GM12891 (cell line): ENCODE measurements at regions not wholly inside any gene's neighbourhood (a gene's known extent, or its start where the extent isn't known, plus 50 kb on each side); places are given as distances from the start of the nearest gene placed in this dataset.

Experiments
- POLR2AphosphoS5 ChIP-seq: IDR thresholded peaks from 2 replicates; pipeline ENCODE4 v1.6.1; 2011; ENCODE audit warnings: low read depth, low read length, control low read depth
- TAF1 ChIP-seq: IDR thresholded peaks from 2 replicates; pipeline ENCODE4 v1.6.1; 2011; ENCODE audit warnings: low read depth, low read length, control low read depth

- TF ChIP-seq POLR2AphosphoS5 = no peak
- TF ChIP-seq TAF1 = no peak
Observed at GRCh38 chr6:87897663-87898062, 150.0 kb upstream of the SPACA1 start.
